ENCODE measurements at regions not wholly inside any gene's neighbourhood (a gene's known extent, or its start where the extent isn't known, plus 50 kb on each side); places are given as distances from the start of the nearest gene placed in this dataset.

- no peak for TF ChIP-seq POLR2AphosphoS5 (IDR thresholded peaks at IDR 0.05)
- no peak for TF ChIP-seq CTCF (IDR thresholded peaks at IDR 0.05)
Measured at GRCh38 chr17:14481664-14482063, 180.8 kb downstream of the HS3ST3B1 start.

Measured in breast epithelium (tissue), 3 donors.